Lower leg skin (tissue), 4 donors: ENCODE measurements at regions not wholly inside any gene's neighbourhood (a gene's known extent, or its start where the extent isn't known, plus 50 kb on each side); places are given as distances from the start of the nearest gene placed in this dataset.
"Not testable (repeated sequence)": the region's sequence is repeated elsewhere in the genome, so short reads cannot be mapped to it uniquely, and the experiment has no call there.

Experiments
- DNase-seq, 2 donors: peaks; one replicate each; pipeline ENCODE4 v3.0.0-alpha.2; 2019; ENCODE audit warnings: low spot score in 2 of 2
- H3K4me3 ChIP-seq: fragments of 200-600 bp; sonication (generic); 2 replicates; pipeline ENCODE4 v1.5.1; 2017; ENCODE audit warnings: mild to moderate bottlenecking, low read depth; ENCODE audit not compliant: poor library complexity, severe bottlenecking
- CTCF ChIP-seq, 3 donors: fragments of 450-650 bp; IDR thresholded peaks; one replicate each; pipeline ENCODE4 v1.5.1; 2016; ENCODE audit warnings: antibody characterized with exemption in 3 of 3, mild to moderate bottlenecking in 3 of 3, moderate library complexity in 2 of 3
- POLR2A ChIP-seq, 2 donors: fragments of 450-650 bp; IDR thresholded peaks; one replicate each; pipeline ENCODE4 v1.6.1; 2016 to 2017; ENCODE audit warnings: antibody characterized with exemption in 2 of 2, mild to moderate bottlenecking in 1 of 2, moderate library complexity in 1 of 2
- WGBS, 2 donors: methylation state at CpG; one replicate each; pipeline ENCODE4 v1.1.5; 2018; 5-methylcytosine and 5-hydroxymethylcytosine counted together
- intact Hi-C: fragments of 100-400 bp; cut with DNase I; formaldehyde crosslinking; loops from one replicate; pipeline ENCODE4 v1.15.0; 2023; ENCODE audit warnings: low total_unique reads

DNA sequence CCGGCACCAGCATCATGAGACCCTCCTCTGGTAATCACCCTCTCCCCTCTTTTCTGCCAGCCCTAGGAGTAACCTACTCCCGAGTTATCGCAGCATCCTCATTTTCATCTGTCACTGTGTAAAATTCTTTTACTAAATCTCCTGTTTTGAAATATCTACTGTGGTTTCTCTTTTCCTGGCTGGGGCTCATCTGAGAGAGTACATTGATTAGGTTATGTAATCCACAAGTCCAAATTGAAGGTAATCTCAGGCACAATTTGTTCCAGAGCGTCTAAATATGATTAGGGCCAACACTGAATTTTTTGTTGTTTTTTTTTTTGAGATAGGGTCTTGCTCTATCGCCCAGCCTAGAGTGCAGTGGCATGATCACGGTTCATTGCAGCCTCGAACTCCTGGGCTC, 142.4 kb downstream of the SMIM20 start:
- TF ChIP-seq CTCF (IDR thresholded peaks at IDR 0.05) (no peak), POLR2A (IDR thresholded peaks at IDR 0.05) (no peak)
- DNase-seq, result no peak
- no peak overlapping the region for H3K4me3 ChIP-seq
- 88 to 90% methylated on average over 7 of the region's 7 CpGs for WGBS, 2 donors
- intact Hi-C loops, result no loop called here

DNA sequence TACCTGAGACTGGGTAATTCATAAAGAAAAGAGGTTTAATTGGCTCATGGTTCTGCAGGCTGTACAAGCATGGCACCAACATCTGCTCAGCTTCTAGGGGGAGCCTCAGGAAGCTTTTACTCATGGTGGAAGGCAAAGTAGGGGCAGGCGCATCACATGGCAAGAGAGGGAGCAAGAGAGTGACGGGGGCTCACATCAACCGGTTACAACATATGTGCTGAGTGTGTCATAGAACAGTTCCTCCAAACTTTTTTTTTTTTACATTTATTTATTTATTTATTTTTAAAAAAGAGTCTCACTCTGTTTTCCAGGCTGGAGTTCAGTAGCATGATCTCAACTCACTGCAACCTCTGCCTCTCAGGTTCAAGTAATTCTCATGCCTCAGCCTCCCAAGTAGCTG, 143.8 kb downstream of the SMIM20 start:
- intact Hi-C loops, H3K4me3 ChIP-seq: not testable (repeated sequence)
- 79 to 82% methylated on average over 3 of the region's 3 CpGs for WGBS, 2 donors
- DNase-seq, result peak in 1 of 2 donors; percentile 61

- DNase-seq, result peak in 1 of 2 donors; percentile 84
- no peak overlapping the region for H3K4me3 ChIP-seq
- WGBS, 2 donors, result 22 to 23% methylated on average over 7 of the region's 7 CpGs
- TF ChIP-seq POLR2A (IDR thresholded peaks at IDR 0.05) (no peak), CTCF (IDR thresholded peaks at IDR 0.05) (no peak)
- intact Hi-C loops, result no loop called here
These were observed 144.5 kb downstream of the SMIM20 start for GRCh38 chr4:26058537-26058936.

DNA sequence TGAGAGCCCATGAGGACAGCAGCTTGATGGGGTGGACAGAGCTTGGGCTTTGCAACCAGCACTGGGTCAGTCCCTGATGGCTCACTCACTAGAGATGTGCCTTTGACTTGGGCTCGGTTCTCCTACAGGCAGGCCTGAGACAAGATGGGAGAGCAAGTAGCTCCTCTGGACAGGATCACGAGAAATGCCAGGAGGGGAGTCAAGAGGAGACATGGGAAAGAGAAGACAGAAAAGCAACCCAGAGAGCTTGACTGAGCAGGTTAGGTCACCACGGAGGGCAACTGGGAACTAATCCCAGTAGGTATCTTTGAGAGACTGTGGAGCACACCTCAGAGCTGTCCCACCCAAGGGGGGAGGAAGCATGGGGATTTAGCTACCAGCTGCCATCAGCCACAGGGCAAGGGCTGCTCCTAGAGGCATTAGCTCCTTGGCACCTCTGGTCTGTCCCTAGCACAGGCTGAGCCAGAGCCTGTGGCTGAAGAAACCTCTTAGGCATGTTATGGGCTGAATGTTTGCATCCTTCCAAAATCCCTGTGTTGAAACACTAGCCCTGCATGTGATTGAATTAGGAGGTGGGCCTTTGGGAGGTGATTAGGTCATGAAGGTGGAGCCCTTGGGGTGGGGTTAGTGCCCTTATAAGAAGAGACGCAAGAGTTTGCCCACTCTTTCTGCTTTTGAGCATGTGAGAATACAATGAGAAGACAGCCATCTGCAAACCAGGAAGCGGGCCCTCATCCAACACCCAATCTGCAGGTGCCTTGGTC, 145.6 kb downstream of the SMIM20 start:
- no peak overlapping the region for H3K4me3 ChIP-seq
- DNase-seq, result peak in 1 of 2 donors; percentile 75
- no peak for TF ChIP-seq CTCF (IDR thresholded peaks at IDR 0.05)
- no peak for TF ChIP-seq POLR2A (IDR thresholded peaks at IDR 0.05)
- WGBS, 2 donors, result 83 to 84% methylated on average over 5 of the region's 5 CpGs
- intact Hi-C loops, result no loop called here

- H3K4me3 ChIP-seq, result no peak overlapping the region
- 91 to 93% methylated on average over 3 of the region's 3 CpGs for WGBS, 2 donors
- intact Hi-C loops, result no loop called here
These were observed 146.3 kb downstream of the SMIM20 start for GRCh38 chr4:26060286-26060685.

More at GRCh38 chr4:26060286-26060685, 146.3 kb downstream of the SMIM20 start:
- DNase-seq, result no peak
- TF ChIP-seq CTCF (IDR thresholded peaks at IDR 0.05) (no peak), POLR2A (IDR thresholded peaks at IDR 0.05) (no peak)
